Upper lobe of right lung (tissue), 1 donor: ENCODE measurements at regions not wholly inside any gene's neighbourhood (a gene's known extent, or its start where the extent isn't known, plus 50 kb on each side); places are given as distances from the start of the nearest gene placed in this dataset.

Source experiments
- ATAC-seq: fragments of 200-7000 bp; cut with Tn5 transposase; one replicate; pipeline ENCODE4 v1.9.1; 2020; ENCODE audit warnings: mild to moderate bottlenecking, moderate library complexity
- DNase-seq: peaks from one replicate; pipeline ENCODE4 v3.0.0-alpha.2; 2020
- H3K27ac ChIP-seq: fragments of 200-600 bp; one replicate; pipeline ENCODE4 v1.8.0; 2022
- H3K27me3 ChIP-seq: fragments of 200-600 bp; one replicate; pipeline ENCODE4 v1.8.0; 2022; ENCODE audit warnings: mild to moderate bottlenecking
- H3K36me3 ChIP-seq: fragments of 200-600 bp; one replicate; pipeline ENCODE4 v1.8.0; 2022
- H3K4me1 ChIP-seq: fragments of 200-600 bp; one replicate; pipeline ENCODE4 v1.8.0; 2022
- H3K4me3 ChIP-seq: fragments of 200-600 bp; one replicate; pipeline ENCODE4 v1.8.0; 2022; ENCODE audit warnings: mild to moderate bottlenecking
- H3K9me3 ChIP-seq: fragments of 200-600 bp; one replicate; pipeline ENCODE4 v1.8.0; 2022
- CTCF ChIP-seq: fragments of 200-600 bp; IDR thresholded peaks from one replicate; pipeline ENCODE4 v1.8.0; 2022; ENCODE audit warnings: antibody characterized with exemption
- intact Hi-C: fragments of 100-400 bp; cut with DNase I; formaldehyde crosslinking; loops from one replicate; pipeline ENCODE4 v1.11.0; 2022
- donor health status: DM: no; HTN: yes; CAD: no; lungs with severe emphysema.

- ATAC-seq (no peak), DNase-seq (no peak)
- Histone ChIP-seq H3K36me3 (no peaks in the 10 kb centered on the region), H3K4me3 (no peak overlapping the region), H3K27ac (no peak overlapping the region), H3K27me3 (no peaks in the 10 kb centered on the region), H3K9me3 (no peaks in the 10 kb centered on the region), H3K4me1 (no peaks in the 10 kb centered on the region)
- TF ChIP-seq CTCF = no peak
- intact Hi-C loops = no loop called here
These were observed 315.7 kb downstream of the INSC start for GRCh38 chr11:15430381-15430780.

- ATAC-seq (no peak), DNase-seq (no peak)
- Histone ChIP-seq H3K4me3 (no peak overlapping the region), H3K27me3 (no peaks in the 10 kb centered on the region), H3K9me3 (no peaks in the 10 kb centered on the region), H3K36me3 (no peaks in the 10 kb centered on the region), H3K4me1 (no peaks in the 10 kb centered on the region), H3K27ac (no peak overlapping the region)
- TF ChIP-seq CTCF = no peak
- intact Hi-C loops = no loop called here
These were observed 319.8 kb downstream of the INSC start for GRCh38 chr11:15434529-15434928.

- DNase-seq (no peak), ATAC-seq (no peak)
- H3K4me3 ChIP-seq = no peak overlapping the region
- H3K9me3 ChIP-seq = no peaks in the 10 kb centered on the region
- no peak overlapping the region for H3K27ac ChIP-seq
- no peaks in the 10 kb centered on the region for H3K36me3 ChIP-seq
- intact Hi-C loops = no loop called here
- H3K4me1 ChIP-seq = no peaks in the 10 kb centered on the region
- no peak for TF ChIP-seq CTCF
- no peaks in the 10 kb centered on the region for H3K27me3 ChIP-seq
These were observed 331.6 kb downstream of the INSC start for GRCh38 chr11:15446315-15446714.

- ATAC-seq (no peak), DNase-seq (no peak)
- H3K27me3 ChIP-seq = no peaks in the 10 kb centered on the region
- H3K4me1 ChIP-seq = no peaks in the 10 kb centered on the region
- H3K36me3 ChIP-seq = no peaks in the 10 kb centered on the region
- no peak for TF ChIP-seq CTCF
- H3K27ac ChIP-seq = no peak overlapping the region
- H3K4me3 ChIP-seq = no peak overlapping the region
- intact Hi-C loops = no loop called here
- no peaks in the 10 kb centered on the region for H3K9me3 ChIP-seq
These were observed 332.2 kb downstream of the INSC start for GRCh38 chr11:15446929-15447328.

GRCh38 chr11:15451713-15452112 is 337.0 kb downstream of the INSC start:
- H3K27ac ChIP-seq = no peak overlapping the region

More at GRCh38 chr11:15451713-15452112, 337.0 kb downstream of the INSC start:
- Histone ChIP-seq H3K27me3 (no peaks in the 10 kb centered on the region), H3K36me3 (no peaks in the 10 kb centered on the region), H3K4me3 (no peak overlapping the region), H3K9me3 (no peaks in the 10 kb centered on the region), H3K4me1 (no peaks in the 10 kb centered on the region)
- TF ChIP-seq CTCF = no peak
- DNase-seq (no peak), ATAC-seq (no peak)
- intact Hi-C loops = no loop called here
